GM23338 (cell line): ENCODE measurements at regions not wholly inside any gene's neighbourhood (a gene's known extent, or its start where the extent isn't known, plus 50 kb on each side); places are given as distances from the start of the nearest gene placed in this dataset.

ENCODE experiments used
- ATAC-seq: fragments of 200-7000 bp; cut with Tn5 transposase; 3 replicates; pipeline ENCODE4 v1.9.1; 2020
- DNase-seq: peaks from one replicate; pipeline ENCODE4 v3.0.0-alpha.2; 2015; ENCODE audit warnings: low spot score
- H2AFZ ChIP-seq: fragments of 200-600 bp; sonication (generic); 2 replicates; pipeline ENCODE4 v1.8.0; 2016; ENCODE audit warnings: antibody characterized with exemption, mild to moderate bottlenecking, moderate library complexity
- H3F3A ChIP-seq: fragments of 200-600 bp; sonication (generic); replicated peaks from 2 replicates; pipeline ENCODE4 v1.8.0; 2017; ENCODE audit warnings: antibody characterized with exemption, mixed run types, low read depth
- H3K27ac ChIP-seq: fragments of 200-600 bp; sonication (generic); 2 replicates; pipeline ENCODE4 v1.6.1; 2016; ENCODE audit warnings: low read depth
- H3K27me3 ChIP-seq: fragments of 200-600 bp; sonication (generic); 2 replicates; pipeline ENCODE4 v1.8.0; 2016; ENCODE audit warnings: mild to moderate bottlenecking, mixed run types, moderate library complexity; ENCODE audit not compliant: insufficient read depth
- H3K36me3 ChIP-seq: fragments of 200-600 bp; sonication (generic); 2 replicates; pipeline ENCODE4 v1.8.0; 2016; ENCODE audit warnings: mild to moderate bottlenecking; ENCODE audit not compliant: insufficient read depth
- H3K4me1 ChIP-seq: fragments of 200-600 bp; sonication (generic); 2 replicates; pipeline ENCODE4 v1.8.0; 2016; ENCODE audit warnings: mild to moderate bottlenecking, moderate library complexity; ENCODE audit not compliant: insufficient read depth
- H3K4me2 ChIP-seq: fragments of 200-600 bp; sonication (generic); 2 replicates; pipeline ENCODE4 v1.7.1; 2017; ENCODE audit warnings: mixed run types
- H3K4me3 ChIP-seq: fragments of 200-600 bp; sonication (generic); 2 replicates; pipeline ENCODE4 v1.6.1; 2016; ENCODE audit warnings: mixed run types
- H3K79me2 ChIP-seq: fragments of 200-600 bp; sonication (generic); replicated peaks from 2 replicates; pipeline ENCODE4 v1.8.0; 2017; ENCODE audit warnings: mild to moderate bottlenecking; ENCODE audit not compliant: insufficient read depth
- H3K9me2 ChIP-seq: fragments of 200-600 bp; sonication (generic); 2 replicates; pipeline ENCODE4 v1.8.0; 2017; ENCODE audit not compliant: insufficient read depth
- H4K20me1 ChIP-seq: fragments of 200-600 bp; sonication (generic); replicated peaks from 2 replicates; pipeline ENCODE4 v1.8.0; 2017; ENCODE audit warnings: mild to moderate bottlenecking; ENCODE audit not compliant: insufficient read depth
- H3K27ac Mint-ChIP-seq: 2 replicates; pipeline ENCODE4 v1.8.0; 2020; ENCODE audit warnings: inconsistent platforms, mild to moderate bottlenecking, moderate library complexity, mixed read lengths
- H3K27me3 Mint-ChIP-seq: 3 replicates; pipeline ENCODE4 v1.8.0; 2022; ENCODE audit warnings: low read depth, mild to moderate bottlenecking, moderate library complexity, mixed read lengths, inconsistent platforms; ENCODE audit not compliant: insufficient read depth, poor library complexity
- H3K36me3 Mint-ChIP-seq: 3 replicates; pipeline ENCODE4 v1.8.0; 2021; ENCODE audit warnings: low read depth, mild to moderate bottlenecking, inconsistent platforms, moderate library complexity, mixed read lengths
- H3K4me1 Mint-ChIP-seq: 3 replicates; pipeline ENCODE4 v1.8.0; 2020; ENCODE audit warnings: mild to moderate bottlenecking, inconsistent platforms, mixed read lengths
- H3K4me3 Mint-ChIP-seq: 3 replicates; pipeline ENCODE4 v1.8.0; 2021; ENCODE audit warnings: moderate library complexity, mild to moderate bottlenecking, inconsistent platforms, mixed read lengths
- H3K9me3 Mint-ChIP-seq: 3 replicates; pipeline ENCODE4 v1.8.0; 2020; ENCODE audit warnings: moderate library complexity, mild to moderate bottlenecking, inconsistent platforms, mixed read lengths
- EZH2 ChIP-seq: fragments of 200-600 bp; sonication (generic); IDR thresholded peaks from one replicate; pipeline ENCODE4 v1.8.0; 2017; ENCODE audit warnings: antibody characterized with exemption, mild to moderate bottlenecking, low read depth; ENCODE audit not compliant: unreplicated experiment
- NANOG ChIP-seq: IDR thresholded peaks from 2 replicates; pipeline ENCODE4 v1.6.1; 2016; ENCODE audit warnings: antibody characterized with exemption, borderline replicate concordance

DNA sequence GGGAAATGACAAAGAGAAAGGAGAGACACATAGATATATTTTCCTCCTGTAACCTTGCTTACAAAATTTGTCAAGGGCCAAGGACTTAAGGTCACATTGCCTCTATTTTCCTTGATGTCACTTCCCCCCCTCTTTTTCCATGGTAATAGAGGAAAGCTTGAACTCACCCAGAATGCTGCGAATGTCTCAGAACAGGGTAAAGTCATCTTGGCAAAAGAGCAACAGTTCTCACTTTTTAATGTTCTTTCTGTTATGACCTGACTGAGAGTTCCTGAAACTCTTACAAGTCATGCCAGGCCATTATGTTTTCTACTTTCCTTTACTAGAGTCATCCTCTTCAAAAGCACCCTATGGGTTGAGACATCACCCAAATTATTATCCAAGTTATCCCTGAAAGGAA lies 50.7 kb upstream of the PRDM5 start:
- Histone ChIP-seq H3K4me3 (no peak overlapping the region), H3F3A (no peaks in the 10 kb centered on the region), H3K4me1 (no peaks in the 10 kb centered on the region), H3K9me2 (no peaks in the 10 kb centered on the region), H3K4me2 (no peak overlapping the region), H4K20me1 (no peaks in the 10 kb centered on the region), H3K79me2 (no peaks in the 10 kb centered on the region), H3K27ac (no peak overlapping the region), H3K27me3 (no peaks in the 10 kb centered on the region), H3K36me3 (no peaks in the 10 kb centered on the region), H2AFZ (no peak overlapping the region)
- no peaks in the 10 kb centered on the region for H3K9me3 Mint-ChIP-seq
- H3K27ac Mint-ChIP-seq: no peak overlapping the region
- H3K4me1 Mint-ChIP-seq: no peaks in the 10 kb centered on the region
- no peaks in the 10 kb centered on the region for H3K36me3 Mint-ChIP-seq
- no peak for DNase-seq
- H3K27me3 Mint-ChIP-seq: no peaks in the 10 kb centered on the region
- H3K4me3 Mint-ChIP-seq: no peak overlapping the region
- TF ChIP-seq NANOG (no peak), EZH2 (no peak)
- ATAC-seq: no peak
